Naive thymus-derived CD4-positive, alpha-beta T cell (primary cell): ENCODE measurements at regions not wholly inside any gene's neighbourhood (a gene's known extent, or its start where the extent isn't known, plus 50 kb on each side); places are given as distances from the start of the nearest gene placed in this dataset.

Experiments
- ATAC-seq: fragments of 150-1000 bp; cut with Tn5 transposase; 2 replicates; pipeline ENCODE4 v1.10.0; 2021; ENCODE audit warnings: mild to moderate bottlenecking, moderate library complexity
- CTCF ChIA-PET: fragments of 350-600 bp; sonication (Branson Sonifier 250); formaldehyde crosslinking; loops from one replicate; lab custom pipeline; 2021; ENCODE audit warnings: antibody characterized with exemption; lab: Charles Lee
- POLR2A ChIA-PET: fragments of 350-600 bp; sonication (Branson Sonifier 250); formaldehyde crosslinking; loops from one replicate; lab custom pipeline; 2021; ENCODE audit warnings: antibody characterized with exemption, inconsistent platforms; lab: Charles Lee
- DNase-seq, 9 donors: peaks; one replicate each; pipeline versions ENCODE4 v3.0.0 to v3.0.0-alpha.2; 2020 to 2022; ENCODE audit warnings: mixed read lengths in 1 of 9
- H3K27ac ChIP-seq: one replicate; pipeline ENCODE4 v1.7.0; 2013; ENCODE audit warnings: mild to moderate bottlenecking, low read depth, low read length, moderate library complexity
- H3K27me3 ChIP-seq, 2 donors: one replicate each; pipeline ENCODE4 v1.7.0; 2013; ENCODE audit warnings: low read length in 2 of 2, mild to moderate bottlenecking in 2 of 2, moderate library complexity in 2 of 2; ENCODE audit not compliant: control insufficient read depth in 2 of 2, insufficient read depth in 2 of 2
- H3K36me3 ChIP-seq, 3 experiments: 1 replicate in 2 of 3; 2 replicates in 1 of 3; pipeline ENCODE4 v1.7.0; 2013; ENCODE audit warnings: low read length in 3 of 3, mild to moderate bottlenecking in 3 of 3, moderate library complexity in 1 of 3; ENCODE audit not compliant: insufficient read depth in 3 of 3, control insufficient read depth in 2 of 3
- H3K4me1 ChIP-seq, 2 donors: one replicate each; pipeline ENCODE4 v1.7.0; 2013; ENCODE audit warnings: low read length in 2 of 2, mild to moderate bottlenecking in 2 of 2, moderate library complexity in 1 of 2; ENCODE audit not compliant: control insufficient read depth in 2 of 2, insufficient read depth in 2 of 2
- H3K4me3 ChIP-seq: 2 replicates; pipeline ENCODE4 v1.7.0; 2013; ENCODE audit warnings: mild to moderate bottlenecking, low read length
- H3K9me3 ChIP-seq, 3 experiments: 1 replicate in 2 of 3; 2 replicates in 1 of 3; pipeline ENCODE4 v1.7.0; 2013; ENCODE audit warnings: low read length in 3 of 3; ENCODE audit not compliant: control insufficient read depth in 2 of 3
- H3K27ac Mint-ChIP-seq, 9 donors: one replicate each; pipeline ENCODE4 v1.8.0; 2020 to 2022; ENCODE audit warnings: mixed read lengths in 9 of 9, mild to moderate bottlenecking in 8 of 9, moderate library complexity in 5 of 9, inconsistent platforms in 2 of 9
- H3K27me3 Mint-ChIP-seq, 5 donors: one replicate each; pipeline ENCODE4 v1.8.0; 2021 to 2022; ENCODE audit warnings: mixed read lengths in 5 of 5, mild to moderate bottlenecking in 1 of 5
- H3K36me3 Mint-ChIP-seq, 5 donors: one replicate each; pipeline ENCODE4 v1.8.0; 2020 to 2022; ENCODE audit warnings: mixed read lengths in 5 of 5, mild to moderate bottlenecking in 3 of 5, inconsistent platforms in 1 of 5
- H3K4me1 Mint-ChIP-seq, 7 donors: one replicate each; pipeline ENCODE4 v1.8.0; 2020 to 2022; ENCODE audit warnings: mixed read lengths in 7 of 7, mild to moderate bottlenecking in 3 of 7, inconsistent platforms in 1 of 7
- H3K4me3 Mint-ChIP-seq, 10 donors: one replicate each; pipeline ENCODE4 v1.8.0; 2020 to 2022; ENCODE audit warnings: mild to moderate bottlenecking in 10 of 10, mixed read lengths in 10 of 10, moderate library complexity in 6 of 10, inconsistent platforms in 2 of 10
- H3K9me3 Mint-ChIP-seq, 11 donors: one replicate each; pipeline ENCODE4 v1.8.0; 2020 to 2022; ENCODE audit warnings: mixed read lengths in 11 of 11, mild to moderate bottlenecking in 4 of 11, inconsistent platforms in 1 of 11, moderate library complexity in 1 of 11
- intact Hi-C, 2 donors: fragments of 100-400 bp; cut with micrococcal nuclease; formaldehyde crosslinking; loops; one replicate each; pipeline ENCODE4 v1.15.1; 2023

DNA sequence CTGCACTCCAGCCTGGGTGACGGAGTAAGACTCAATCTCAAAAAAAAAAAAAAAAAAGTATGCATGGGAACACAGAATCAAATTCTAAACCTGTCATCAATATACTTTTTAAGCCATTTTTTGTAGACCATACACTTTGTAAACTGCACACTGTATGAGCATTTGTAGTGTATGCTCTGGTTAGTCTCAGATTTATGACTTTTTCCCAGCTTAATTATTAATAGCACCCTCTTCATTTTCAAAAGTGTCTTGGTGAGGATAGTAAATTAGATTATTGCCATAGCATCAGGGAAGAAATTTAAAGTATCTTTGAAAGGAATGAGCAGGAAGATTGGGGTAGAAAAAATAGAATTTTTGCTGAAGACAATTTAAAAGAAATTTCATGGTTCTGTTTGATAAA, 330.8 kb upstream of the RSPO3 start:
- Mint-ChIP-seq H3K36me3 (no peaks in the 10 kb centered on the region), H3K4me3 (no peak overlapping the region), H3K4me1 (no peaks in the 10 kb centered on the region), H3K9me3 (peaks cover 0 to 3% (median 0%) of the 10 kb centered on the region in 11 donors), H3K27ac (no peak overlapping the region), H3K27me3 (peaks cover 0 to 9% (median 0%) of the 10 kb centered on the region in 5 donors)
- no peak for DNase-seq
- Histone ChIP-seq H3K4me1 (no peaks in the 10 kb centered on the region), H3K9me3 (no peaks in the 10 kb centered on the region), H3K27me3 (no peaks in the 10 kb centered on the region), H3K36me3 (no peaks in the 10 kb centered on the region), H3K27ac (no peak overlapping the region), H3K4me3 (no peak overlapping the region)
- POLR2A ChIA-PET = no interaction called here
- intact Hi-C loops = no loop called here
- CTCF ChIA-PET = no interaction called here
- no peak for ATAC-seq

- DNase-seq (no peak), ATAC-seq (no peak)
- Mint-ChIP-seq H3K27me3 (peaks cover 0 to 6% (median 0%) of the 10 kb centered on the region in 5 donors), H3K4me3 (no peak overlapping the region), H3K27ac (no peak overlapping the region), H3K36me3 (no peaks in the 10 kb centered on the region), H3K9me3 (peaks cover 0 to 3% (median 0%) of the 10 kb centered on the region in 11 donors), H3K4me1 (no peaks in the 10 kb centered on the region)
- Histone ChIP-seq H3K4me1 (no peaks in the 10 kb centered on the region), H3K36me3 (no peaks in the 10 kb centered on the region), H3K4me3 (no peak overlapping the region), H3K9me3 (no peaks in the 10 kb centered on the region), H3K27me3 (no peaks in the 10 kb centered on the region), H3K27ac (no peak overlapping the region)
- ChIA-PET POLR2A (no interaction called here), CTCF (no interaction called here)
- intact Hi-C loops = no loop called here
Observed at GRCh38 chr6:126788861-126789365, 329.6 kb upstream of the RSPO3 start.

- Histone ChIP-seq H3K4me1 (no peaks in the 10 kb centered on the region), H3K27ac (no peak overlapping the region), H3K27me3 (no peaks in the 10 kb centered on the region), H3K9me3 (no peaks in the 10 kb centered on the region), H3K36me3 (no peaks in the 10 kb centered on the region), H3K4me3 (no peak overlapping the region)
- no peak overlapping the region for H3K27ac Mint-ChIP-seq
- H3K4me3 Mint-ChIP-seq = no peak overlapping the region
- DNase-seq (no peak), ATAC-seq (no peak)
- peaks cover 0 to 3% (median 0%) of the 10 kb centered on the region in 11 donors for H3K9me3 Mint-ChIP-seq
- ChIA-PET CTCF (no interaction called here), POLR2A (no interaction called here)
- intact Hi-C loops = no loop called here
- H3K36me3 Mint-ChIP-seq = no peaks in the 10 kb centered on the region
- H3K27me3 Mint-ChIP-seq = peaks cover 0 to 5% (median 0%) of the 10 kb centered on the region in 5 donors
- H3K4me1 Mint-ChIP-seq = no peaks in the 10 kb centered on the region
Observed at GRCh38 chr6:126792340-126793085, 326.0 kb upstream of the RSPO3 start.

GRCh38 chr6:126795161-126795560, 323.3 kb upstream of the RSPO3 start:
- no peaks in the 10 kb centered on the region for H3K36me3 Mint-ChIP-seq
- H3K27me3 Mint-ChIP-seq = peaks cover 0 to 5% (median 4%) of the 10 kb centered on the region in 5 donors
- no peaks in the 10 kb centered on the region for H3K4me1 Mint-ChIP-seq
- DNase-seq = no peak
- no peak for ATAC-seq
- H3K9me3 Mint-ChIP-seq = peaks cover 0 to 3% (median 0%) of the 10 kb centered on the region in 11 donors
- H3K27me3 ChIP-seq = no peaks in the 10 kb centered on the region
- ChIA-PET CTCF (no interaction called here), POLR2A (no interaction called here)
- H3K4me3 Mint-ChIP-seq = no peak overlapping the region
- no peak overlapping the region for H3K27ac Mint-ChIP-seq
- intact Hi-C loops = no loop called here
- H3K4me3 ChIP-seq = no peak overlapping the region
- no peaks in the 10 kb centered on the region for H3K9me3 ChIP-seq
- no peaks in the 10 kb centered on the region for H3K36me3 ChIP-seq
- no peaks in the 10 kb centered on the region for H3K4me1 ChIP-seq
- H3K27ac ChIP-seq = no peak overlapping the region

- POLR2A ChIA-PET = no interaction called here
- no peak for DNase-seq
- Mint-ChIP-seq H3K4me3 (no peak overlapping the region), H3K27me3 (peaks cover 0 to 5% (median 4%) of the 10 kb centered on the region in 5 donors), H3K9me3 (peaks cover 0 to 3% (median 0%) of the 10 kb centered on the region in 11 donors), H3K27ac (no peak overlapping the region), H3K4me1 (no peaks in the 10 kb centered on the region), H3K36me3 (no peaks in the 10 kb centered on the region)
- no peaks in the 10 kb centered on the region for H3K4me1 ChIP-seq
- CTCF ChIA-PET = no interaction called here
- ATAC-seq = no peak
- no peak overlapping the region for H3K4me3 ChIP-seq
- H3K36me3 ChIP-seq = no peaks in the 10 kb centered on the region
- intact Hi-C loops = no loop called here
- H3K9me3 ChIP-seq = no peaks in the 10 kb centered on the region
- H3K27me3 ChIP-seq = no peaks in the 10 kb centered on the region
- H3K27ac ChIP-seq = no peak overlapping the region
Observed at GRCh38 chr6:126797981-126798380, 320.5 kb upstream of the RSPO3 start.

- no peak overlapping the region for H3K27ac ChIP-seq
- H3K27me3 ChIP-seq = no peaks in the 10 kb centered on the region
- H3K27me3 Mint-ChIP-seq = peaks cover 0 to 9% (median 6%) of the 10 kb centered on the region in 5 donors
- no peak overlapping the region for H3K4me3 ChIP-seq
- H3K36me3 Mint-ChIP-seq = no peaks in the 10 kb centered on the region
- H3K9me3 Mint-ChIP-seq = peaks cover 0 to 2% (median 0%) of the 10 kb centered on the region in 11 donors
- no peaks in the 10 kb centered on the region for H3K9me3 ChIP-seq
- POLR2A ChIA-PET = no interaction called here
- no peaks in the 10 kb centered on the region for H3K36me3 ChIP-seq
- intact Hi-C loops = loop anchor here in 1 of 2 donors (1.0 kb wide), 1 partner anchor 318 kb away; no protein-coding TSS in a partner anchor
- DNase-seq = no peak
- no peak overlapping the region for H3K27ac Mint-ChIP-seq
- H3K4me3 Mint-ChIP-seq = no peak overlapping the region
- H3K4me1 ChIP-seq = no peaks in the 10 kb centered on the region
- ATAC-seq = no peak
- CTCF ChIA-PET = no interaction called here
- H3K4me1 Mint-ChIP-seq = no peaks in the 10 kb centered on the region
Observed at GRCh38 chr6:126803769-126804168, 314.7 kb upstream of the RSPO3 start.
